ENCODE measurements at regions not wholly inside any gene's neighbourhood (a gene's known extent, or its start where the extent isn't known, plus 50 kb on each side); places are given as distances from the start of the nearest gene placed in this dataset.

DNA sequence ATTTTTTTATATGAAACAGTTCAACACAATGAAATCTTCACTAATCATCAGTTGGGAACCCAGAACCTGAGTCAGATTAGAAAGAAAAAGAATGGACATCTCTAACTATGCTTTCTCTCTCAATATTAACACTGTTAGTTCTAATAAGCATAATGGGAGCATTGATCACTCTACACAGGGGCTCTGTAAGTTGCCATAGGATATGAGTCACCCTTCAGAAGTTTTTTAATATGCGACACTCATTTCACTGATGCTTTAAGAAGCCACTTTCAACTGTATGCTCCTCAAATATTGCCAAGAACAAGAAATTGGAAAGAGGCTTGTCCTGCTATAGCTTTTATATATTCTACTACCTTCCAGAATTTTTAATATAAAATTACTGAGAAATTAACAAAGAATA is 187.0 kb downstream of the AASDH start:
- no peak for FAIRE-seq

- no peak for FAIRE-seq
Observed at GRCh38 chr4:56198265-56198664, 189.0 kb downstream of the AASDH start.

GRCh38 chr4:56197387-56197786 is 189.9 kb downstream of the AASDH start:
- no peak for FAIRE-seq

DNA sequence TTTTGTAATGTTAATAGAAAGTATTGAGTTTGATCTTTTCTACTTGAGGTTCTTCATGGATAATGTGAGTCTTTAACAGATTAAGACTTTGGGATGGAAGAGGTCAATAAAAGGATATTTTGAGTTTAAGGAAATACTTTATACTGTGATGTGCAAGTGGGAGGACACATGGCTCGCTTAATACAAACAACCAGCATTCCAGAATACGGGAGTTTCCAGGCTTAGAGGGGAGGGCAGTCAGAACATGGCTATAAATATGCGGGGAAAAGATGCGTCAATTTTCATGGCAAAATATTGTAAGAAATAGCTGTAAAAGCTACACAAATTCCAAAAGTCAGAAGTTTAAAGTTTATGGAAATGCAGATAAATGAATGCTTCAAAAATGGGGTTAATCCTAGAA is 192.3 kb downstream of the AASDH start:
- no peak for FAIRE-seq

- FAIRE-seq: no peak
Observed at GRCh38 chr4:56191534-56191933, 195.8 kb downstream of the AASDH start.

- no peak for FAIRE-seq
Observed at GRCh38 chr4:56187688-56188087, 199.6 kb downstream of the AASDH start.

DNA sequence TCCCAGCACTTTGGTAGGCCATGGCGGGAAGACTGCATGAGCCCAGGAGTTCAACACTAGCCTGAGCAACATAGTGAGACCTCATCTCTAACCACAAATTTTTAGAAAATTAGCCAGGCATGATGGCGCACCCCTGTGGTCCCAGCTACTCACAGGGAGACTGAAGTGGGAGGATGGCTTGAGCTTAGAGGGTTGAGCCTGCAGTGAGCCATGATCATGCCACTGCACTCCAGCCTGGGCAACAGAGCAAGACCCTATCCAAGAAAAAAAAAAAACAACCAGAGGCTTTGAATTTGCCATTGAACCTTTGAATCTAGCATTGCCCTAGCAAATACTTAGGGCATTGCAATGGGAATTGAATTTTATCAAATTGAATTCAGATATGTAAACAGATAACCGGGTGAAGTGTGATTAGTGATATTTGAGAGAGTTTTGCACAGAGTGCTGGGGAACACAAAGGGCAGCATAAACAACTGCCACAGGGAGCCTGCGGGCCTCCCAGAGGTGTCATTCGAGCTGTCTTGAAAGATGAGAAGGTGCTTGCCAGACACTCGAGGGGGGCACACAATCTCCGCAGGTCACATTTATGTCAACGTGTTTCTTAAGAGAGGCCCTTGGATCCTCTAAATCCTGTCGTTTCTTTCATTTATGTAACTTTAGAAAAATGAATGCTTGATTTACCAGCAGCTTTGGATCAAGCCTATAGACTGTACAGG is 200.3 kb downstream of the AASDH start:
- no peak for FAIRE-seq

DNA sequence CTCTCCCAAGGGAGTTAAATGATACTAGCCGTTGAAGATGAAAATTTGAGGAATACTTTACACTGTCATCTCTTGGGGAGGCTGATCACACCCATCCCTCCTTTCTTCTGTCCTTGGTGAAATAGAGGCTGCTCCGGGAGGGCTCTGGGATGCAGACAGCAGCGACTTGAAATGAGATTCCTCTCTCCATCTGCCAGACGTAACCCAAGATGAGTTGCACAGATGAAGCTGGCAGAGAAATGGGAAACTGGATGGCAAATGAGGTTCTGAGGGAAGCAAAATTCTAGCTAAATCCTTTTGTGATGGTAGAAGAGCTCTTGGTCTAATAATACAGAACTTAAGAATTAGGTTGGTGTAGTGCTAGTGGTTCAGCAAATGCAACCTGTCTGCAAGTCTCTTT is 201.4 kb downstream of the AASDH start:
- no peak for FAIRE-seq

- FAIRE-seq: no peak
Observed at GRCh38 chr4:56184214-56184613, 203.1 kb downstream of the AASDH start.

DNA sequence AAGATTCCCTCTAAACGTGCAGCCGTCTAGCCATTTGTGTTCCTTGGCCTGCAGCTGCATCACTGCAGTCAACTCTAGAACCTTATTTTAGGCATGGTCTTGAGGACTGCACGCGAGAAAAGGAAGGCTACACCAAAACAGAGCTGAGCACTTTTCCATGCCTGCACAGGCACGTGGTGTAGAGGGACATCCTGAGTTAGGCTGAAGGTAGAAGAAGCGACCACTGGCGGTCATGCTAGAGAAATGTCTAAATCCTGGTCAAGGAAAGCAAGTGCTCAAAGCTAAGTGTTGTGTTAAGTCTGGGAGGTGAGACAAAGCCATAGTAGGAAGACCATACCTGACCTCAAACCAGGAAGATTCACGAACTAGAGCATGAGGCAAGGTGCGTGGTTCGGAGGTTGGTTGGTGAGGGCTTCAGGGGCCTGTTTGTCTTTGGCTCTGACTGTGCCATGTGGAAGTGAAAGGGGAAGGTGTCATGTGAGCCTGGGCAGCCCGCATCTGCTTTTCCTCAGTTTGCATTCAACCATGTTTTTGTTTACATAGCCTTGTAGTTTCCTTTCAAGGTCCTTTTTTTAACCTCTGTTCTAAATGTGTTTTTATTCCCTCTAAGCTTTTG is 203.8 kb downstream of the AASDH start:
- FAIRE-seq: no peak

DNA sequence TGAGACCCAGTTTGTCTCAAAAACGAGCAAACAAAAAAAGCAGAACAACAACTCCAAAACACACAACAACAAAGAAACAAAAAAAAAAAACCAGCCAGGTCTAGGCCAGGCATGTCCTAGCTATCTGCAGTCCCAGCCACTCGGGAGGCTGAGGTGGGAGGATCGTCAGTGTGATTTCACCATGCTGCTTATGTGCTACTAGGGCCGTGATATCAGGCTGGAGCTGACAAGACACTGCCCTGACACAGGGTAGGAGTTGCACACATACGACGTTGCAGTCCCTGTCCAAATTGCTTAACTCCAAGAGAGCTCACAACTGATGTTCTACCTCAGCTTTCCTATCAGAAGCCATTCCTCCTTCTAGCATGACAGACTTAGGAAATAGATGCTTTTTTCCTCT is 204.9 kb downstream of the AASDH start:
- no peak for FAIRE-seq

GRCh38 chr4:56181140-56181953 is 205.9 kb downstream of the AASDH start:
- no peak for FAIRE-seq

DNA sequence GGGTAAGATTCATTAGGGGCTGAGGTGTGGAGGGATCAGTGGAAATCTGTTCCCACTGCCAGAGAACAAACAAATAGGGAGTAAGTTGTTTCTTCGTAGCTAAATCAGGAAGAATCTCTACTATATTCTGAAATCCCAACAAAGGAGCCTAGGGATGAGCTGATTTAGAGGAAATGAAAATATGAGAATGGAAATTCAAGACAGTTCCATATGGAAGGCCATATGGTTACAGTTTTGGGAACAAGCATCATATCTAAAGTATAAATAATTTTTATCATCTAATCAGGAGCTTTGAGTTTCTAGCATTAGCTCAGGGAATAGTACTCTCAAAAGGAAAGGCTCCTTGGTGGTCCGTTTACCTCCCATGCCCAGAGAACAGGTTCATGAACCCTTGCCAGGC is 218.2 kb downstream of the AASDH start:
- FAIRE-seq: no peak

DNA sequence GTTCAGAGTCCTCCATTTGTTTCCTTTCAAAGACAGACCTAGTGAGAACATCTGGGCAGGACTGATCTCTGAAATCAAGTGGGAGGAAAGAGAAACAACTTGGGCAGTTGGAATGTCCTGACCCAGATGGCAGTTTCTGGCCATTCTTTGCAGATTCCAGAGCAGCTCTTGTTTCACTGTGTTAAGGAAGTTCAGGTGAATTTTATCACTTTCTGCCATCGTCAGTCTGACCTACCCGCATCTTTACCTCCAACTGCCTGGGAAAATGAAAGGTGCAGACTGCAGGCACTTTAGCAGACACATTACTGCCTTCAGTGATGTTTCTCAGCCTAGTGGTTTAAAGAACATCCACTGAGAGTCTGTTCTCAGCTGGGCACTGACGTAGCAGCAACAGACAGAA is 216.2 kb downstream of the CEP135 start:
- no peak for FAIRE-seq

- FAIRE-seq: no peak
Observed at GRCh38 chr4:56160636-56161035, 211.9 kb downstream of the CEP135 start.

DNA sequence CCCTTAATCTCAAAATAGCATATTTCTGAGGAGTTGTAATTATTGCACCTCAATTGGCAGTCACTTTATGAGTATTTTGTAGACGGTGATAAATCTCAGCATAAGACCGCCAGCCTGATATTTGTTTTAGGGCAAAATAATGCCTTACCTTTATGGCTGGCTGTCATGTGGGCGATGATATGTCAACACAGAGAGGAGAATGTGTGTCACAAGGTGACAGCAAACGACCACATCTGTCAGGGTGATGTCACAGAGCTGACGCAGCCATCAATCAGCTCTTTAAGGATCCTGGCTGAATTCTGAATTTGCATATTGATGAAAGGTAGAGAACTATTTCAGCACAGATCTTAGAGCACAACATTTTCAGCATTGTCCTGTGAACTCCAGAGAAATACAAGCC is 209.7 kb downstream of the CEP135 start:
- FAIRE-seq: no peak

GRCh38 chr4:56156141-56156540 is 207.4 kb downstream of the CEP135 start:
- FAIRE-seq: no peak

DNA sequence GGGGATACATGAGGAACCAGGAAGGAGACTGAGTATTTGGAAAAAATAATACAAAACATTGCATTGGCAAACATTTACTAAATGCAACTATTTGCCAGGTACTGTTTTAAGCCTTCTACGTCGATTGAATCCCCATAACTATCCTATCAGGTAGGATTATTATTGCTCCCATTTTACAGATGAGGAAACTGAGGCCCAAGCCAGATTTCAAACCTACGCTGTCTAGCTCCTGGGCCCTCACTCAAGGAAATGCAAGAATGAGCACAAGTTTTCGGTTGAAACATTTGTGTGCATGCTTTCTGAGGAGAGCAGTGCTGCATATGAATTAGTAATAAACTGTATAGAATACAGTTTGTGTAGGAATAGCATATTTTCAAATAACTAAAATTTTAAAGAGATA is 206.7 kb downstream of the CEP135 start:
- FAIRE-seq: no peak

- no peak for FAIRE-seq
Observed at GRCh38 chr4:56149591-56149990, 200.8 kb downstream of the CEP135 start.

DNA sequence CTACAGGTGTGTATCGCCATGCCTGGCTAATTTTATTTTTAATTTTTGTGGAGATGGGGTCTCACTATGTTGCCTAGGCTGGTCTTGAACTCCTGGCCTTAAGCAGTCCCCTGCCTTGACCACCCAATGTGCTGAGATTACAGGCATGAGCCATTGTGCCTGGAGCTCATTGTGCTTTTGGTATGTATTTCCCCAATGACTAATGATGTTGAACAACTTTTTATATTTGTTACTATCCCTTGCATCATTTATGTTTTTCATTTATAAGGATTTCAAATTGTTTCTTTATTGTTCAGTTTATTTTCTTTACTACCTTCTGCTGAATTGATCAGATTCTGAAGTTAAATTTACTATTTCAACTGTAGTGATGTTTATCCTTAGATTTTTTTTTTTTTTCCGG is 199.7 kb downstream of the CEP135 start:
- no peak for FAIRE-seq

GRCh38 chr4:56147371-56147770 is 198.6 kb downstream of the CEP135 start:
- FAIRE-seq: no peak

DNA sequence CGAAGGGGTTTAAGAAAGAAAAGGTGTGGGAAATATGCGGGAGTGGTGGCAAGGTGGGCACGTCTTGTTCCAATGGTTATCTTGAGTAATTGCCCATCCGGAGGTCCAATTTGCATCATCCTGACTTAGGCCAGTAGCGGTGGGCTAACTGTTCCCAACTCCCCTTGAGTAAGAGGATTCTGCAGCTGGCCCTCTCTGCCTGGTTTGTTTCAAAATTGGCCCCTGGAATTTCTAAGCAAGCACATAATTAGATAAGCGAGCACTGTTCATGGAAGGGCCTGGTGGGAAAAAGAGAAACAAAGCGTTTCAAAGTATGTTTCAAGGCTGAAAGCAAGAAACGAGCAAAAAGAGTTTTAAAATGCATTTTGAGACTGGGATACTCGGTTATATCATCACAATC is 198.2 kb downstream of the CEP135 start:
- FAIRE-seq: no peak

DNA sequence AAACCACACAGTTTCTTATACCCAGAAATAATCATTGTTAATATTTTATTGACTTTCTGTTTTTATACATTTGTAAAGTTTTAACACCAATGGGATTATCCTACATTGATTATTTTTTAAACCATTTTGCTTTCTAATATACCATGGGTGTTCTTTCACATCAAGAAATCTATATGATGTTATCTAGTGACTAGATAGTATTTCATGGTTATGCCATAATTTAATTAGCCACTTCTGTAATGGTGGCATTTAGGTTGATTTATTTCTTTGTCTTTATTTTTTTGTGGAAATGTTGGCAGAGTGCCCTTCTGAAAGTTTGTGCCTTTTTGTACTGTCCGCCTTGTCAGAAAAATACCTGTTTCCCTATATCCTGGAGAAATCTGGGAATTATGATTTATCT is 193.3 kb downstream of the CEP135 start:
- FAIRE-seq: no peak

- FAIRE-seq: no peak
Observed at GRCh38 chr4:56139241-56139827, 190.6 kb downstream of the CEP135 start.
